SK-N-SH treated with all-trans-retinoic acid at 6 μM for 48 hours (cell line): ENCODE measurements at regions not wholly inside any gene's neighbourhood (a gene's known extent, or its start where the extent isn't known, plus 50 kb on each side); places are given as distances from the start of the nearest gene placed in this dataset.

Experiments
- ATAC-seq: fragments of 200-7000 bp; cut with Tn5 transposase; 3 replicates; pipeline ENCODE4 v1.9.1; 2020; ENCODE audit warnings: mild to moderate bottlenecking, moderate library complexity
- ARNTL ChIP-seq: fragments of 450-650 bp; formaldehyde crosslinking; IDR thresholded peaks from 2 replicates; pipeline ENCODE4 v1.5.0; 2020; ENCODE audit warnings: low read depth, mild to moderate bottlenecking, moderate library complexity, borderline replicate concordance
- BACH2 ChIP-seq: fragments of 250-450 bp; sonication (Bioruptor Pico); IDR thresholded peaks from 2 replicates; pipeline ENCODE4 v1.9.0; 2021; ENCODE audit warnings: mild to moderate bottlenecking, borderline replicate concordance
- CREB5 ChIP-seq: fragments of 250-450 bp; sonication (Bioruptor Pico); IDR thresholded peaks from 2 replicates; pipeline ENCODE4 v1.5.1; 2020; ENCODE audit warnings: low read depth, mild to moderate bottlenecking, moderate library complexity
- CSDC2 ChIP-seq: fragments of 250-450 bp; sonication (Bioruptor Pico); IDR thresholded peaks from 2 replicates; pipeline ENCODE4 v1.5.0; 2020; ENCODE audit warnings: mild to moderate bottlenecking, moderate library complexity
- CSRNP3 ChIP-seq: fragments of 250-450 bp; sonication (Bioruptor Pico); IDR thresholded peaks from 2 replicates; pipeline ENCODE4 v1.5.1; 2021; ENCODE audit warnings: mild to moderate bottlenecking, moderate library complexity
- ESRRG ChIP-seq: fragments of 250-450 bp; sonication (Bioruptor Pico); IDR thresholded peaks from 2 replicates; pipeline ENCODE4 v1.6.1; 2021; ENCODE audit warnings: mild to moderate bottlenecking
- GLIS3 ChIP-seq: fragments of 250-450 bp; sonication (Bioruptor Pico); IDR thresholded peaks from 2 replicates; pipeline ENCODE4 v1.5.0; 2020; ENCODE audit warnings: mild to moderate bottlenecking, moderate library complexity
- ISL1 ChIP-seq: fragments of 250-450 bp; sonication (Bioruptor Pico); IDR thresholded peaks from 2 replicates; pipeline ENCODE4 v2.1.2; 2022; ENCODE audit warnings: mild to moderate bottlenecking, moderate library complexity
- OSR1 ChIP-seq: fragments of 250-450 bp; sonication (Bioruptor Pico); IDR thresholded peaks from 2 replicates; pipeline ENCODE4 v1.8.0; 2022; ENCODE audit warnings: moderate library complexity, mild to moderate bottlenecking, inconsistent platforms
- PATZ1 ChIP-seq: fragments of 250-450 bp; sonication (Bioruptor Pico); IDR thresholded peaks from 2 replicates; pipeline ENCODE4 v1.8.0; 2020; ENCODE audit warnings: mild to moderate bottlenecking, moderate library complexity, borderline replicate concordance
- POU6F1 ChIP-seq: fragments of 250-450 bp; sonication (Bioruptor Pico); IDR thresholded peaks from 2 replicates; pipeline ENCODE4 v1.8.0; 2021; ENCODE audit warnings: low read depth, mild to moderate bottlenecking, moderate library complexity, borderline replicate concordance
- PPARA ChIP-seq: fragments of 250-450 bp; sonication (Bioruptor Pico); IDR thresholded peaks from 2 replicates; pipeline ENCODE4 v1.5.0; 2020; ENCODE audit warnings: mild to moderate bottlenecking, borderline replicate concordance
- RARB ChIP-seq: fragments of 250-450 bp; sonication (Bioruptor Pico); IDR thresholded peaks from 2 replicates; pipeline ENCODE4 v1.8.0; 2021; ENCODE audit warnings: mild to moderate bottlenecking, moderate library complexity
- SNAI2 ChIP-seq: fragments of 250-450 bp; sonication (Bioruptor Pico); IDR thresholded peaks from 2 replicates; pipeline ENCODE4 v1.5.0; 2020; ENCODE audit warnings: mild to moderate bottlenecking, moderate library complexity
- TCF4 ChIP-seq: fragments of 250-450 bp; sonication (Bioruptor Pico); IDR thresholded peaks from 2 replicates; pipeline ENCODE4 v1.8.0; 2021; ENCODE audit warnings: mild to moderate bottlenecking, moderate library complexity, borderline replicate concordance
- TOX ChIP-seq: fragments of 250-450 bp; sonication (Bioruptor Pico); IDR thresholded peaks from 2 replicates; pipeline ENCODE4 v1.8.0; 2021; ENCODE audit warnings: mild to moderate bottlenecking, moderate library complexity, borderline replicate concordance
- ZC3H10 ChIP-seq: fragments of 250-450 bp; sonication (Bioruptor Pico); IDR thresholded peaks from 2 replicates; pipeline ENCODE4 v1.5.1; 2021; ENCODE audit warnings: mild to moderate bottlenecking, moderate library complexity
- ZFP3 ChIP-seq: fragments of 250-450 bp; sonication (Bioruptor Pico); IDR thresholded peaks from 2 replicates; pipeline ENCODE4 v1.5.0; 2020; ENCODE audit warnings: mild to moderate bottlenecking, moderate library complexity
- ZFP30 ChIP-seq: fragments of 450-650 bp; formaldehyde crosslinking; IDR thresholded peaks from 2 replicates; pipeline ENCODE4 v1.5.0; 2022; ENCODE audit warnings: mild to moderate bottlenecking, moderate library complexity
- ZNF565 ChIP-seq: fragments of 450-650 bp; formaldehyde crosslinking; conservative IDR thresholded peaks from 2 replicates; pipeline ENCODE4 v1.5.0; 2020; ENCODE audit warnings: low read depth, mild to moderate bottlenecking, moderate library complexity
- ZNF70 ChIP-seq: fragments of 450-650 bp; formaldehyde crosslinking; IDR thresholded peaks from 2 replicates; pipeline ENCODE4 v1.5.0; 2020; ENCODE audit warnings: mild to moderate bottlenecking, moderate library complexity

- TF ChIP-seq ISL1 (CRISPR knock-in tag) (no peak), OSR1 (CRISPR knock-in tag) (no peak), BACH2 (CRISPR knock-in tag) (no peak), RARB (CRISPR knock-in tag) (no peak), ZNF565 (CRISPR knock-in tag) (no peak), ZNF70 (no peak), POU6F1 (CRISPR knock-in tag) (no peak), ESRRG (no peak), PATZ1 (no peak), TOX (no peak), CSRNP3 (no peak), ARNTL (CRISPR knock-in tag) (no peak)
- ATAC-seq = peak; percentile 74
These were observed 306.9 kb downstream of the DHX35 start for GRCh38 chr20:39268981-39269461.

GRCh38 chr20:39268491-39268951 lies 306.4 kb downstream of the DHX35 start:
- TF ChIP-seq TCF4 (CRISPR knock-in tag) (no peak), ZNF565 (CRISPR knock-in tag) (no peak), ZFP30 (CRISPR knock-in tag) (no peak), RARB (CRISPR knock-in tag) (no peak)
- no peak for ATAC-seq

- no peak for ATAC-seq
These were observed 304.8 kb downstream of the DHX35 start for GRCh38 chr20:39266989-39267388.

GRCh38 chr20:39264506-39265172 lies 302.5 kb downstream of the DHX35 start:
- TF ChIP-seq PPARA (no peak), ARNTL (CRISPR knock-in tag) (no peak), CREB5 (CRISPR knock-in tag) (no peak), ZFP3 (CRISPR knock-in tag) (no peak), ZFP30 (CRISPR knock-in tag) (no peak), POU6F1 (CRISPR knock-in tag) (no peak), SNAI2 (CRISPR knock-in tag) (no peak), ZC3H10 (CRISPR knock-in tag) (no peak), TOX (no peak), GLIS3 (no peak), CSRNP3 (no peak), CSDC2 (no peak)
- TF ChIP-seq, all 23 proteins: peak for 0
- ATAC-seq = peak; percentile 67; the same call in 2 of the 3 replicates

More at GRCh38 chr20:39266989-39267388, 304.8 kb downstream of the DHX35 start:
- no peak for TF ChIP-seq PPARA
